ENCODE measurements at regions not wholly inside any gene's neighbourhood (a gene's known extent, or its start where the extent isn't known, plus 50 kb on each side); places are given as distances from the start of the nearest gene placed in this dataset.

GRCh38 chr12:33323823-33324222, 115.8 kb downstream of the SYT10 start:
- no peak for DNase-seq (ENCODE audit: low spot score)

GRCh38 chr12:33322519-33322918, 117.1 kb downstream of the SYT10 start:
- peak; percentile 6 for DNase-seq (ENCODE audit: low spot score)

GRCh38 chr12:33317746-33318145, 121.9 kb downstream of the SYT10 start:
- no peak for DNase-seq (ENCODE audit: low spot score)

GRCh38 chr12:33314223-33314622, 125.4 kb downstream of the SYT10 start:
- no peak for DNase-seq (ENCODE audit: low spot score)

DNA sequence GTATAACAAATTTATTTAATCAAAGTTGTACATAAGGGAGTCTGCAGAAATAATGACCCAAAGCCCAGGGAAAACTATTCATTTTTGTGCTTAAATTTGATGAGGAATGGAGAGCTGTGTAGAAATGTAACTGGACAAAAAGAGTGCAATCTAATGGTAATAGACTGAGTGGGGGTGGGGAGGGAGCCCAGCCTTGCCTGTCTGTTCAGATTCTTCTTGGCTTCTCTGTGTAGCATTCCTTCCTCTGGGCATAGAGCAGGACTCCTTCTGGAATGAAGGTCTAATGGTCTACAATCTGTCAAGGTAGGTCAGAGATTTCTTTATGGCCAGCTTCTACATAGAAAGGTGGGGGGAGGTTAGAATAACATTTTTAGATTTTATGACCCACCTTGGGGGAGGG, 126.1 kb downstream of the SYT10 start:
- DNase-seq (ENCODE audit: low spot score): no peak

GRCh38 chr12:33310471-33310870, 129.1 kb downstream of the SYT10 start:
- DNase-seq (ENCODE audit: low spot score): no peak

- no peak for DNase-seq (ENCODE audit: low spot score)
Observed at GRCh38 chr12:33304176-33304575, 135.4 kb downstream of the SYT10 start.

DNA sequence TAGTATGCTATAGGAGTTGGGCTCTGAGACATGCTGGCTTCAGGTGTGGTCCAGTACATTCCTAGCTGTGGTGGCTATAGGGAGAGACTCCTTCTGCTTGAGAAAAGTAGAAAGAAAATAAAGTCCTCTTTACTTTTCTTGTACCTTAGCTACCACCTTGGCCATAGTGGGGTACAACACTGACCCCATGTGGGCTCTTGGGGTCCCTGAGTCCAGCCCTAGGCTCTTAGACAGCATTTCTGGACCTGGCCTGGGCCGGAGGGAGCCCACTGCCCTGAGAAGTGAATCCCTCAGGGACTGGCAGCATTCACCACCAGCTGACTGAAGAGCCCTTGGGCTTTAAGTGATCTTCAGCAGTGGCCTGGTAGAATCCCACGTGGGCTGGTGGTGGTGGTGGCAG, 143.1 kb downstream of the SYT10 start:
- DNase-seq (ENCODE audit: low spot score): no peak

DNA sequence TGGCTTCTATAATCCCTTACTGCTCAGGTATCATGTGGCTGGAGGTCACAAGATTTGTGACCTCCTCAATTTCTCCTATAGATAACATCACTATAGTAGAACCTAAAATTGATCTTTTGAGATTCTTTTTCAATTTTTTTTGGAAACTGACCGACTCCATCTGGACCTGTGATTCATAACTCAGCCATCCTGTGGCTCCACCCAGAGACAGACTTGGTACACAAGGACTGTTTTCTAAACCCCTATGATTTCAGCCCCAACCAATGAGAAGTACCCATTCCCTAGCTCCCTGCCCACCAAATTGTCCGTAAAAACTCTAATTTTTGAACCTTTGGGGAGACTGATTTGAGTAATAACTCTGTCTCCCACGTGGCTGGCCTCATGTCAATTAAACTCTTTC, 148.9 kb downstream of the SYT10 start:
- DNase-seq (ENCODE audit: low spot score): no peak

- DNase-seq (ENCODE audit: low spot score): no peak
Observed at GRCh38 chr12:33283054-33283453, 156.6 kb downstream of the SYT10 start.

DNA sequence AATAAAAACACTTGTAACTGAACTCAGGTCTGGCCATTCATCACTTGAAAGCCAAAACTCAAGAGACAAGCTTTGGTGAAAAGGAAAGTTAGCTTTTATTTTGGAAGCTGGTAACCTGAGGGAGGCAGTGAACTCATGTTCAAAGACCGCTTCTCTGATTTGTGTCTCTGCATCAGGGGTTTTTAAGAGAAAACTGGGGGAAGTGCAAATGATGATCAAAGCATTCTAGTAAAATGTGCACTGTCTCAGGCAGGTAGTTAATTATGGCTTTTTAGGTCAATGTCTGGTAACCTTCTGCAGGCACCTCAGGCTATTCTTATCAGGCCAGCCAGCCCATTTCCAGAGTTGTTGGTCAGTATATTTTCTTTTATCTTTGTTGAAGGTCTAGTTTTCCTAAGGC, 162.2 kb downstream of the SYT10 start:
- DNase-seq (ENCODE audit: low spot score): no peak

DNA sequence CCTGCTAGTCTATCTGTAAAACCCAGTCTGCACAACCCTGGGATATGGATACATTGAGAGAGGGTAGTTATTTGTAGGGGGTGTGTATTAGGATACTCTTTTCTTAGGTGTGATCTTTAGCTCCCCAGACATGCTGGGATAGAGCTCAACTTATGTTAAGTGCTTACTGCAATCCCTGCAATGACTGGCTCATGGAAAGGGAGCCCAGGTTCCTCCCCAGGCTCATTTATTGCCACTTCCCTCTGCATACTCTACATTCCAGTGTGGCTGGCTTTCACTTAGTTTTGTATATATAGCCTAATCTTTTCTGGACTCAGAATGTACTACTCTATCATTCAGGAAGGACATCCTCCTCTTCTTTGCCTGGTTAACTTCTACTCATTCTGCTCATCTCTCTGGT, 172.0 kb downstream of the SYT10 start:
- DNase-seq (ENCODE audit: low spot score): no peak

- DNase-seq (ENCODE audit: low spot score): no peak
Observed at GRCh38 chr12:33265900-33266299, 173.7 kb downstream of the SYT10 start.

- no peak for DNase-seq (ENCODE audit: low spot score)
Observed at GRCh38 chr12:33265033-33265731, 174.4 kb downstream of the SYT10 start.

DNA sequence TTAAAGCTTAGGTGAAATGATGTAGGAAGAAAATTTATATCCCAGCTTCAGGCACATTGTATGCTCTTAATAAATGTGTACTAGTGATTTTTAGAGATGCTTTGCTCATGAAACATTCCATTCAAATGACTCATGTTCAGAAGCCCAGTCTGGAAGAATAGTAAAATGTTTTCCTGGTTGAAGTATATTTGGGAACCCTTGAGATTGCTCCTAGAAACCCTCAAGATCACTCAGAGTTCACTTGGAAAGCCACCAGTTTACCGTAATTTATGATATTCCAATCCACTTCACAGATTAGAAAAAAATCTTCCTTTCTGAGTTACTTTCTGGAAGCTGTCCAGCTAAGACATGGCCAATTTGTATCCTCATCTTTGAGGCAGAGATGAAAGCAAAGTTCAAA, 186.4 kb downstream of the SYT10 start:
- peak; percentile 13 for DNase-seq (ENCODE audit: low spot score)

GRCh38 chr12:33251548-33251947, 188.1 kb downstream of the SYT10 start:
- no peak for DNase-seq (ENCODE audit: low spot score)

- no peak for DNase-seq (ENCODE audit: low spot score)
Observed at GRCh38 chr12:33248364-33248763, 191.3 kb downstream of the SYT10 start.

- DNase-seq (ENCODE audit: low spot score): no peak
Observed at GRCh38 chr12:33247625-33248024, 192.0 kb downstream of the SYT10 start.

DNA sequence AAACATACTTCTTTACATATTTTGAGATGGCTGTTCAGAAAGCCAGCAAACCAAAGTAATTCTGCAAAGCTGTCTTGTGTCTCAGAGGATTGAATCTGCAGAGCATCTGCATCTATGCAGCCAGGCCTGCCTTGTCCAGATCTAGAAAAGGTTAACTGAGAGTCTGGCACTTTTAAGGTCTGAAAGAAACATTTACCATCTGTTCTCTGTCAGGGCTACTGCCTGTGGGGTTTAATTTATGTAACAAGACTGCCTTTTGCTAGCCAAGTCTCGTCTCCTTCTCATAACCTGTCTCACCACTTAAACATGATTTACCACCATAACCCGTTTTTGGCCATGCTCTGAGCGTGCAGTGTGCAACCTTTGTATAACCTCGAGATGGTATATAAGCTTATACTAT, 194.2 kb downstream of the SYT10 start:
- DNase-seq (ENCODE audit: low spot score): no peak

DNA sequence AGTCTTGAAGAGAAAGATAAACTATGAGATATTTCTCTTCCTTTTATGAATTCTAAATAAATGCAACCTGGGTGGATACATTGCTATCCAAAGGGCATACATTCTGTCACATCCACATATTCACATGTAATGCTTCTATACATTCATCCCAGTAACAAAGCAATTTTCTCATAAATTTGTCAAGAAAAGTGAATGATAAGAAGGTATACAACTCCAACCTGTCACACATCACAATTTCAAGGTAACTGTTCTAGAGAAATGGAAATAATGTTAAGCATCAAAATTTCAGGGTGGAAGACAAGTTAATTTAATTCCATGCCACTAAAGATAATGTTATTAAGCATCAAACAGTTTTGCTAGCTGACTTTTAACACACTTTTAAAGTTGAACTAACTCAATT, 212.9 kb downstream of the SYT10 start:
- no peak for DNase-seq (ENCODE audit: low spot score)

GRCh38 chr12:33223956-33224355, 215.7 kb downstream of the SYT10 start:
- peak; percentile 11 for DNase-seq (ENCODE audit: low spot score)

DNA sequence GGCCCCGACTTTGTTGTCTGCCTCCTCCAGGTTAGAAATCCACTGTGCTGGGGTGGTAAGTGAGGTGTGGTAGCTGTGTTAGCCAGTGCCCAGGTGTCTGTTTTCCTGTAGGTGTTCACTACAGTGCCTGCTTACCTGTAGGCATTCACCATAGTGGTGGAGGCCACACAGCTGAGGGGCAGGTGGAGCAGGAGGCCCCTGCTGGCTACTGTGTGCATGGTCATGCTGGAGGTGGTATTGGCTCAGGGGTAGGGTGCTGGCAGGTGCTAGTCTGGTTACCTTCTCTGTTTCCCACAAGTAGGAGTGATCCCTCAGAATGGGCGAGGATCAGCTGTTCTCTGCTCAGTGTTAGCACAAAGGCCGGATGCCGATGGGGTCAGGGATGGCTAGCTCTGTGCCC, 217.3 kb downstream of the SYT10 start:
- DNase-seq (ENCODE audit: low spot score): no peak

DNA sequence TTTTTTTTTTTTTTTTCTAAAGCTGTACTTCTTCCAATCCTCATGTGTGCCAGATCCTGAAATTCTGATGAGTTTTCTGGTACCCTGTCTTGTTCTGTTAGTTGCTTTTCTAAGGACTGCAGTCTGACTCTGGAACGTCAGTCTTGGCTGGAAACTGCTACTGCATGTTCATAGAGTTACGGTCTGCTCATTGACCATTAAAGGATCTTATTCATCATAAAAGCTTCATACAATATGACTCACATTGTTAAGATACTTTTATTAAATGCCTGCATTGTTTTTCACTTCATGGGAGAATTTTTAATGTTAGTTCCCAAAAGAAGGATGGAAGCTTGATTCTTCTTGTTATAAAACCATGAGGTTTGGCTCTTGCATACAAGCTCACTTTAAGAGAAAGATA, 233.6 kb downstream of the SYT10 start:
- DNase-seq (ENCODE audit: low spot score): no peak

- DNase-seq (ENCODE audit: low spot score): peak; percentile 74
Observed at GRCh38 chr12:33194389-33194788, 245.2 kb downstream of the SYT10 start.

DNA sequence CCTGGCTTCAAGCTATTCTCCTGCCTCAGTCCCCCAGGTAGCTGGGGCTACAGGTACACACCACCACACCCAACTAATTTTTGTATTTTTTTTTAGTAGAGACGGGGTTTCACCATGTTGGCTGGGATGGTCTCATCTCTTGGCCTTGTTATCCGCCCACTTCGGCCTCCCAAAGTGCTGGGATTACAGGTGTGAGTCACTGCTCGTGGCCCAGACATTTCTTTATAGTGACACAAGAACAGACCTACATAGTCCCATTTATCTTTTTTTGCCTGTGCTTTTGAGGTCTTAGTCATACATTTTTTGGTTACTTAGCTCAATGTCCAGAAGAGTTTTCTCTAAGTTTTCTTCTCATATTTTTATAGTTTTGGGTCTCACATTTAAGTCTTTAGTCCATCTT, 247.4 kb downstream of the SYT10 start:
- peak; percentile 39 for DNase-seq (ENCODE audit: low spot score)
